IMR-90 (cell line): ENCODE measurements at regions not wholly inside any gene's neighbourhood (a gene's known extent, or its start where the extent isn't known, plus 50 kb on each side); places are given as distances from the start of the nearest gene placed in this dataset.

ENCODE experiments used
- ATAC-seq: fragments of 200-7000 bp; cut with Tn5 transposase; 2 replicates; pipeline ENCODE4 v1.9.1; 2020; ENCODE audit warnings: low read depth, mild to moderate bottlenecking, moderate library complexity
- BruUV-seq: library from RNA; stranded (reverse); fragments of 400-500 nt; replicated peaks from 2 replicates; lab custom pipeline; 2021; lab: Mats Ljungman, UMichigan
- CTCF ChIA-PET: fragments of 300-600 bp; formaldehyde crosslinking; extraction: SDS; loops from one replicate; lab custom pipeline; 2021; ENCODE audit warnings: antibody characterized with exemption; lab: Yijun Ruan, JAX
- POLR2A ChIA-PET: fragments of 300-600 bp; sonication (Branson Sonifier 250); formaldehyde crosslinking; loops from one replicate; lab custom pipeline; 2022; ENCODE audit warnings: antibody characterized with exemption; ENCODE audit not compliant: unreplicated experiment; lab: Charles Lee
- DNase-seq: peaks from one replicate; pipeline ENCODE4 v3.0.0; 2013
- H2AFZ ChIP-seq: replicated peaks from 2 replicates; pipeline ENCODE3; 2013; ENCODE audit warnings: low read length, mild to moderate bottlenecking; ENCODE audit not compliant: poor library complexity
- H2AK5ac ChIP-seq: 2 replicates; pipeline ENCODE4 v1.6.1; 2013; ENCODE audit warnings: low read depth, low read length, inconsistent platforms
- H2AK9ac ChIP-seq: replicated peaks from 2 replicates; pipeline ENCODE3; 2013; ENCODE audit warnings: mild to moderate bottlenecking, low read depth, low read length, moderate library complexity; ENCODE audit not compliant: poor library complexity
- H2BK120ac ChIP-seq: 2 replicates; pipeline ENCODE4 v1.6.1; 2013; ENCODE audit warnings: low read depth, low read length, inconsistent platforms
- H2BK15ac ChIP-seq: 3 replicates; pipeline ENCODE4 v1.6.1; 2013; ENCODE audit warnings: low read depth, low read length, inconsistent platforms
- H2BK20ac ChIP-seq: 2 replicates; pipeline ENCODE4 v1.6.1; 2013; ENCODE audit warnings: low read depth, mild to moderate bottlenecking, inconsistent platforms, low read length, moderate library complexity
- H2BK5ac ChIP-seq: 2 replicates; pipeline ENCODE4 v1.6.1; 2013; ENCODE audit warnings: mild to moderate bottlenecking, low read depth, low read length, inconsistent platforms; ENCODE audit not compliant: poor library complexity, severe bottlenecking
- H3K14ac ChIP-seq: replicated peaks from 2 replicates; pipeline ENCODE4 v1.6.1; 2013; ENCODE audit warnings: low read depth, low read length, inconsistent platforms
- H3K18ac ChIP-seq: 2 replicates; pipeline ENCODE4 v1.6.1; 2013; ENCODE audit warnings: low read depth, low read length, control low read depth
- H3K23ac ChIP-seq: 2 replicates; pipeline ENCODE4 v1.6.1; 2013; ENCODE audit warnings: low read depth, low read length, inconsistent platforms
- H3K27ac ChIP-seq: 2 replicates; pipeline ENCODE4 v1.5.1; 2013; ENCODE audit warnings: mild to moderate bottlenecking, control low read depth, low read length; ENCODE audit not compliant: insufficient read depth
- H3K27me3 ChIP-seq: 2 replicates; pipeline ENCODE4 v1.6.1; 2013; ENCODE audit warnings: low read length; ENCODE audit not compliant: control insufficient read depth, insufficient read depth
- H3K36me3 ChIP-seq: 2 replicates; pipeline ENCODE4 v1.6.1; 2013; ENCODE audit warnings: low read length, mixed read lengths; ENCODE audit not compliant: control insufficient read depth, insufficient read depth
- H3K4ac ChIP-seq: 2 replicates; pipeline ENCODE4 v1.6.1; 2013; ENCODE audit warnings: low read depth, low read length, inconsistent platforms
- H3K4me1 ChIP-seq: 2 replicates; pipeline ENCODE4 v1.6.1; 2013; ENCODE audit warnings: low read length, mixed read lengths; ENCODE audit not compliant: control insufficient read depth, insufficient read depth
- H3K4me2 ChIP-seq: 2 replicates; pipeline ENCODE4 v1.6.1; 2013; ENCODE audit warnings: low read depth, mild to moderate bottlenecking, control low read depth, low read length, moderate library complexity
- H3K4me3 ChIP-seq: 2 replicates; pipeline ENCODE4 v1.5.1; 2013; ENCODE audit warnings: low read depth, mild to moderate bottlenecking, control low read depth, low read length, moderate library complexity; ENCODE audit not compliant: insufficient read depth
- H3K56ac ChIP-seq: 2 replicates; pipeline ENCODE4 v1.6.1; 2013; ENCODE audit warnings: low read length, inconsistent platforms; ENCODE audit not compliant: insufficient read depth; ENCODE audit errors: extremely low read depth
- H3K79me1 ChIP-seq, 2 experiments: 2 replicates each; pipeline ENCODE4 v1.6.1; 2013; ENCODE audit warnings: low read length in 2 of 2, inconsistent platforms in 1 of 2, low read depth in 1 of 2
- H3K9ac ChIP-seq: 2 replicates; pipeline ENCODE4 v1.6.1; 2013; ENCODE audit warnings: low read depth, low read length, control low read depth
- H3K9me1 ChIP-seq: 2 replicates; pipeline ENCODE4 v1.6.1; 2013; ENCODE audit warnings: low read length, inconsistent platforms; ENCODE audit not compliant: insufficient read depth
- H3K9me3 ChIP-seq: 2 replicates; pipeline ENCODE4 v1.6.1; 2013; ENCODE audit warnings: low read length; ENCODE audit not compliant: control insufficient read depth, insufficient read depth
- H4K20me1 ChIP-seq: 2 replicates; pipeline ENCODE4 v1.6.1; 2013; ENCODE audit warnings: low read length, inconsistent platforms; ENCODE audit not compliant: insufficient read depth
- H4K5ac ChIP-seq: 2 replicates; pipeline ENCODE4 v1.6.1; 2013; ENCODE audit warnings: mild to moderate bottlenecking, low read depth, low read length, control low read depth
- H4K8ac ChIP-seq, 2 experiments: 2 replicates each; pipeline ENCODE4 v1.6.1; 2013; ENCODE audit warnings: low read depth in 2 of 2, low read length in 2 of 2, control low read depth in 1 of 2, inconsistent platforms in 1 of 2
- H4K91ac ChIP-seq: 2 replicates; pipeline ENCODE4 v1.6.1; 2013; ENCODE audit warnings: low read depth, low read length, inconsistent platforms; ENCODE audit not compliant: insufficient read depth
- CEBPB ChIP-seq: IDR thresholded peaks from 2 replicates; pipeline ENCODE4 v1.6.1; 2012; ENCODE audit warnings: low read depth, low read length, improper control_type of control experiment
- ELK1 ChIP-seq: fragments of 150-350 bp; IDR thresholded peaks from 2 replicates; pipeline ENCODE4 v1.6.1; 2016; ENCODE audit warnings: low read depth, mild to moderate bottlenecking, low read length, moderate library complexity, borderline replicate concordance
- NFE2L2 ChIP-seq: fragments of 150-350 bp; IDR thresholded peaks from 2 replicates; pipeline ENCODE4 v1.6.1; 2016; ENCODE audit warnings: low read depth, mild to moderate bottlenecking, low read length
- RAD21 ChIP-seq: IDR thresholded peaks from 2 replicates; pipeline ENCODE4 v1.6.1; 2012; ENCODE audit warnings: low read length, improper control_type of control experiment
- dilution Hi-C: fragments of 300-500 bp; cut with HindIII; formaldehyde crosslinking; loops from one replicate; pipeline ENCODE4 v1.14.3; 2018; ENCODE audit warnings: low sequenced_read_pairs; ENCODE audit not compliant: unreplicated experiment
- in situ Hi-C: fragments of 300-500 bp; cut with MboI; formaldehyde crosslinking; loops from 3 replicates; pipeline ENCODE4 v1.14.3; 2019; ENCODE audit warnings: low sequenced_read_pairs, inconsistent platforms, mixed read lengths
- intact Hi-C: fragments of 100-400 bp; cut with micrococcal nuclease; formaldehyde crosslinking; loops from 2 replicates; pipeline ENCODE4 v1.10.0; 2022

GRCh38 chr17:55655777-55656176 is 66.9 kb downstream of the TMEM100 start:
- TF ChIP-seq ELK1 (no peak), RAD21 (no peak), CEBPB (no peak), NFE2L2 (no peak)
- Histone ChIP-seq H3K9me1 (no peaks in the 10 kb centered on the region), H3K4me2 (no peak overlapping the region), H2BK15ac (no peak overlapping the region), H3K27ac (no peak overlapping the region), H3K4ac (no peak overlapping the region), H2AFZ (no peak overlapping the region), H3K4me1 (no peaks in the 10 kb centered on the region), H4K5ac (no peak overlapping the region), H4K91ac (no peak overlapping the region), H3K9me3 (no peaks in the 10 kb centered on the region), H3K79me1 (no peaks in the 10 kb centered on the region), H3K56ac (no peak overlapping the region), H3K27me3 (no peaks in the 10 kb centered on the region; the same call in 1 of the 2 replicates), H4K8ac (no peak overlapping the region), H3K36me3 (no peaks in the 10 kb centered on the region), H3K18ac (no peak overlapping the region), H3K4me3 (no peak overlapping the region), H2BK20ac (no peak overlapping the region), H2BK5ac (no peak overlapping the region), H3K14ac (no peak overlapping the region), H3K9ac (no peak overlapping the region), H2BK120ac (no peak overlapping the region), H3K23ac (no peak overlapping the region), H2AK5ac (no peak overlapping the region), H4K20me1 (no peaks in the 10 kb centered on the region), H2AK9ac (no peak overlapping the region)
- POLR2A ChIA-PET: no interaction called here
- dilution Hi-C loops (no loop called here), in situ Hi-C loops (no loop called here), intact Hi-C loops (no loop called here)
- DNase-seq (no peak), ATAC-seq (no peak)
- BruUV-seq: no TSS peak
- CTCF ChIA-PET: no interaction called here
